GM12878 (cell line): ENCODE measurements at regions not wholly inside any gene's neighbourhood (a gene's known extent, or its start where the extent isn't known, plus 50 kb on each side); places are given as distances from the start of the nearest gene placed in this dataset.

Experiments
- ATAC-seq: fragments of 200-7000 bp; cut with Tn5 transposase; 3 replicates; pipeline ENCODE4 v1.9.1; 2020; ENCODE audit warnings: mild to moderate bottlenecking, moderate library complexity
- BruUV-seq: library from RNA; stranded (reverse); fragments of 400-500 nt; replicated peaks from 2 replicates; lab custom pipeline; 2021; lab: Mats Ljungman, UMichigan
- CTCF ChIA-PET: fragments of 300-600 bp; sonication (Branson Sonifier 250); formaldehyde crosslinking; extraction: SDS; loops from one replicate; lab custom pipeline; 2021; ENCODE audit warnings: inconsistent platforms; lab: Yijun Ruan, JAX
- POLR2A ChIA-PET: fragments of 350-600 bp; formaldehyde crosslinking; extraction: SDS; loops from one replicate; lab custom pipeline; 2021; ENCODE audit warnings: inconsistent platforms; lab: Charles Lee
- RAD21 ChIA-PET: fragments of 300-600 bp; sonication (Branson Sonifier 250); formaldehyde crosslinking; loops from one replicate; lab custom pipeline; 2023; ENCODE audit warnings: antibody characterized with exemption; ENCODE audit not compliant: unreplicated experiment; lab: Charles Lee
- SMC1A ChIA-PET: fragments of 300-600 bp; sonication (Branson Sonifier 250); formaldehyde crosslinking; loops from one replicate; lab custom pipeline; 2023; ENCODE audit not compliant: unreplicated experiment, uncharacterized antibody; lab: Charles Lee
- DNase-seq: peaks from one replicate; pipeline ENCODE4 v3.0.0-alpha.2; 2011; ENCODE audit warnings: low read depth, low spot score
- FAIRE-seq: peaks from 3 replicates; lab custom pipeline; 2011; peaks lifted over from hg19 to GRCh38; lab: Jason Lieb, UNC
- H2AFZ ChIP-seq: 2 replicates; pipeline ENCODE4 v1.6.0; 2011; ENCODE audit warnings: low read depth, low read length, control low read depth; ENCODE audit not compliant: control insufficient read depth
- H3K27ac ChIP-seq: 2 replicates; pipeline ENCODE4 v1.5.1; 2011; ENCODE audit warnings: control low read depth; ENCODE audit not compliant: control insufficient read depth, insufficient read depth
- H3K27me3 ChIP-seq, 2 experiments: replicated peaks in 1 of 2; 2 replicates each; pipeline versions ENCODE4 v1.6.0 to v1.6.1; 2011; ENCODE audit warnings: low read length in 1 of 2; ENCODE audit not compliant: control insufficient read depth in 2 of 2, insufficient read depth in 2 of 2
- H3K36me3 ChIP-seq, 2 experiments: 2 replicates each; pipeline ENCODE4 v1.5.1; 2011; ENCODE audit warnings: low read length in 1 of 2; ENCODE audit not compliant: control insufficient read depth in 2 of 2, insufficient read depth in 2 of 2
- H3K4me1 ChIP-seq: 2 replicates; pipeline ENCODE4 v1.6.1; 2011; ENCODE audit warnings: mild to moderate bottlenecking, low read length, moderate library complexity, mixed read lengths; ENCODE audit not compliant: control insufficient read depth, insufficient read depth
- H3K4me2 ChIP-seq: 2 replicates; pipeline ENCODE4 v1.6.0; 2011; ENCODE audit warnings: control low read depth; ENCODE audit not compliant: control insufficient read depth, insufficient read depth
- H3K4me3 ChIP-seq: fragments of 200-600 bp; sonication (generic); 2 replicates; pipeline ENCODE4 v1.5.1; 2016
- H3K79me2 ChIP-seq: 2 replicates; pipeline ENCODE4 v1.6.0; 2011; ENCODE audit warnings: low read length; ENCODE audit not compliant: control insufficient read depth, insufficient read depth
- H3K9ac ChIP-seq: 2 replicates; pipeline ENCODE4 v1.8.0; 2011; ENCODE audit warnings: low read length, control low read depth, mixed read lengths; ENCODE audit not compliant: control insufficient read depth, insufficient read depth
- H3K9me3 ChIP-seq: replicated peaks from 3 replicates; pipeline ENCODE4 v1.5.1; 2011; ENCODE audit warnings: mild to moderate bottlenecking, low read length; ENCODE audit not compliant: control insufficient read depth, insufficient read depth
- H4K20me1 ChIP-seq: 2 replicates; pipeline ENCODE4 v1.6.0; 2011; ENCODE audit not compliant: control insufficient read depth, insufficient read depth
- CREB1 ChIP-seq: IDR thresholded peaks from 2 replicates; pipeline ENCODE4 v1.6.1; 2012; ENCODE audit warnings: low read depth, mild to moderate bottlenecking, inconsistent platforms
- E2F4 ChIP-seq: IDR thresholded peaks from 2 replicates; pipeline ENCODE4 v1.6.1; 2012; ENCODE audit warnings: low read depth, low read length, improper control_type of control experiment
- NFYA ChIP-seq: IDR thresholded peaks from 2 replicates; pipeline ENCODE4 v1.6.1; 2011; ENCODE audit warnings: low read depth, mild to moderate bottlenecking, low read length, improper control_type of control experiment, borderline replicate concordance
- STAT3 ChIP-seq: IDR thresholded peaks from 2 replicates; pipeline ENCODE4 v1.6.1; 2011; ENCODE audit warnings: low read depth, low read length, improper control_type of control experiment
- ZBED1 ChIP-seq: IDR thresholded peaks from 2 replicates; pipeline ENCODE4 v1.6.1; 2016; ENCODE audit warnings: borderline replicate concordance
- WGBS: methylation state at CpG from one replicate; pipeline ENCODE4 v1.1.6; 2016; ENCODE audit warnings: low lambda C conversion rate; ENCODE audit not compliant: insufficient replicate concordance, insufficient coverage; ENCODE audit errors: missing lambda C conversion rate; 5-methylcytosine and 5-hydroxymethylcytosine counted together
- in situ Hi-C: fragments of 300-500 bp; cut with MboI; formaldehyde crosslinking; loops from 9 replicates; pipeline ENCODE4 v1.14.3; 2018; ENCODE audit warnings: mixed read lengths
- intact Hi-C: fragments of 100-400 bp; cut with micrococcal nuclease; formaldehyde crosslinking; loops from one replicate; pipeline ENCODE4 v1.14.2; 2022; ENCODE audit not compliant: unreplicated experiment

- no peak for TF ChIP-seq NFYA
- no peak for TF ChIP-seq ZBED1
- TF ChIP-seq STAT3, result no peak
Observed at GRCh38 chr1:234774971-234775370, 165.0 kb upstream of the IRF2BP2 start (continued).

GRCh38 chr1:234773936-234774677 lies 164.1 kb upstream of the IRF2BP2 start:
- ATAC-seq (no peak), FAIRE-seq (no peak), DNase-seq (no peak)
- Histone ChIP-seq H3K9me3 (no peaks in the 10 kb centered on the region; the same call in 1 of the 3 replicates), H4K20me1 (no peaks in the 10 kb centered on the region; the same call in 1 of the 2 replicates), H3K36me3 (no peaks in the 10 kb centered on the region), H3K4me3 (no peak overlapping the region), H3K79me2 (no peaks in the 10 kb centered on the region), H3K4me1 (peaks cover 21% of the 10 kb centered on the region), H2AFZ (no peak overlapping the region), H3K4me2 (no peak overlapping the region), H3K27me3 (peaks cover 11 to 21% of the 10 kb centered on the region in 2 experiments), H3K27ac (no peak overlapping the region), H3K9ac (no peak overlapping the region)
- ChIA-PET RAD21 (interaction anchor here (1.6 to 13.1 kb wide), 6 partner anchors 69 to 275 kb away, joined by 7 to 155 read pairs (median 26); partner anchors contain the start of gene IRF2BP2), SMC1A (interaction anchor here (0.5 to 10.1 kb wide), 15 partner anchors 10 to 488 kb away, joined by 3 to 143 read pairs (median 3); partner anchors contain the start of gene IRF2BP2), CTCF (interaction anchor here (0.8 to 3.5 kb wide), 6 partner anchors 58 to 189 kb away, joined by 3 to 21 read pairs (median 4); no protein-coding TSS in a partner anchor), POLR2A (interaction anchor here (0.7 to 1.4 kb wide), 2 partner anchors 101 to 164 kb away, joined by 4 read pairs; partner anchors contain the start of gene IRF2BP2)
- no TSS peak for BruUV-seq
- WGBS, result 93% methylated on average over 4 of the region's 4 CpGs
- in situ Hi-C loops (no loop called here), intact Hi-C loops (loop anchor here (2.0 kb wide), 4 partner anchors 109 to 301 kb away; no protein-coding TSS in a partner anchor)
- TF ChIP-seq CREB1 (no peak), E2F4 (no peak)
